ENCODE measurements at regions not wholly inside any gene's neighbourhood (a gene's known extent, or its start where the extent isn't known, plus 50 kb on each side); places are given as distances from the start of the nearest gene placed in this dataset.

DNA sequence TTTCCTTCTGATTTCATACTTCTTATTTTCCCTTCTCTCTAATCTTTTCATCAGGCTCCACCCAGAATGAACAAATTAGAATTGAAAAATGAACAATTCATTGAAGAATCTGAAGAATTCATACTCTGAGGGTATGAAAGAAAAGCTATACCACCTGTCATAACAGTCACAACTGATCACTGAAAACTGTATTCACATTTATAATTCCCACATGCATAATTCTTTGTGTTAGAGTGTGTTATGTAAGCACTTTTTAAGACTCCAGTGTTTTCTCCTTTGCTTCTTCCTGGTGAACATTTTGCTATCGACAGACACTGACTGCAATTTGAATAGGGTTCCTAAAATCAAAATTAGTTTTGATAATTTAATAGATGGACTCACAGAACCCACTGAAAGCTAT, 271.2 kb downstream of the SLC16A7 start:
- no peak overlapping the region for H4K5ac ChIP-seq (ENCODE audit: insufficient read length, low read depth, low read length)
- no peak overlapping the region for H3K18ac ChIP-seq (ENCODE audit: extremely low read depth, low read length)
- no peaks in the 10 kb centered on the region for H3K23me2 ChIP-seq (ENCODE audit: low read depth, low read length)
- H4K91ac ChIP-seq (replicated peaks; ENCODE audit: insufficient read length, low read length), result no peak overlapping the region
- DNase-seq (ENCODE audit: low read depth in 1 of 2, low spot score in 2 of 2) (no peak), FAIRE-seq (no peak)
- H3K23ac ChIP-seq (ENCODE audit: insufficient read length), result no peak overlapping the region
- WGBS, 2 experiments (ENCODE audit: extremely low coverage in 1 of 2, insufficient coverage in 1 of 2, insufficient read length in 1 of 2, insufficient replicate concordance in 2 of 2, low coverage in 1 of 2, low lambda C conversion rate in 2 of 2, missing lambda C conversion rate in 1 of 2), result 100% methylated on average over 1 of the region's 1 CpG; no CpG with 5 or more reads in 1 of the 2 experiments
- H2BK5ac ChIP-seq (ENCODE audit: low read depth, low read length), result no peak overlapping the region
- H3K9ac ChIP-seq (replicated peaks in 1 of 4; ENCODE audit: extremely low read depth in 1 of 4, low read depth in 3 of 4, low read length in 3 of 4), result no peak overlapping the region
- no peak overlapping the region for H2AFZ ChIP-seq (ENCODE audit: low read length)
- H4K8ac ChIP-seq (ENCODE audit: extremely low read depth, insufficient read depth, low read length), result no peak overlapping the region
- H3K4me1 ChIP-seq (replicated peaks in 1 of 4; ENCODE audit: control insufficient read depth in 3 of 4, insufficient read depth in 4 of 4, low read length in 3 of 4), result no peaks in the 10 kb centered on the region; a peak in 1 of 7 replicates
- no peak overlapping the region for H2BK120ac ChIP-seq (replicated peaks; ENCODE audit: low read depth, low read length)
- H3K27me3 ChIP-seq (replicated peaks in 1 of 4; ENCODE audit: control insufficient read depth in 3 of 4, extremely low read depth in 1 of 4, insufficient read depth in 3 of 4, low read length in 3 of 4), result no peaks in the 10 kb centered on the region
- no peaks in the 10 kb centered on the region for H3K79me1 ChIP-seq (ENCODE audit: low read depth, low read length)
- H4K20me1 ChIP-seq (replicated peaks in 1 of 2; ENCODE audit: control insufficient read depth in 1 of 2, insufficient read depth in 2 of 2, low read length in 2 of 2), result no peaks in the 10 kb centered on the region
- TF ChIP-seq EP300 (IDR thresholded peaks at IDR 0.05; ENCODE audit: borderline replicate concordance in 1 of 2, low read depth in 2 of 2, low read length in 2 of 2), result no peak
- TF ChIP-seq BRCA1 (IDR thresholded peaks at IDR 0.05; ENCODE audit: low read depth, low read length), result no peak
- TF ChIP-seq SIN3A (conservative IDR thresholded peaks at IDR 0.05 in 1 of 2, IDR thresholded peaks at IDR 0.05 in 1 of 2; ENCODE audit: low read depth in 1 of 2, low read length in 2 of 2), result no peak
- H3K4ac ChIP-seq (replicated peaks; ENCODE audit: insufficient read length, low read depth, low read length), result no peak overlapping the region
- CTCF ChIA-PET (ENCODE audit: partially characterized antibody), result no interaction called here
- no peak overlapping the region for H3K56ac ChIP-seq (replicated peaks; ENCODE audit: insufficient read length, low read depth, low read length)
- H3K27ac ChIP-seq (ENCODE audit: low read depth, low read length), result no peak overlapping the region
- H2BK15ac ChIP-seq (ENCODE audit: low read length), result no peak overlapping the region
- no peak overlapping the region for H2BK20ac ChIP-seq (ENCODE audit: low read length)
- H2AK5ac ChIP-seq (ENCODE audit: low read depth, low read length), result no peak overlapping the region
- POLR2A ChIA-PET (ENCODE audit: partially characterized antibody), result no interaction called here
- no peak overlapping the region for H3K4me3 ChIP-seq (ENCODE audit: extremely low read depth in 1 of 4, insufficient read depth in 2 of 4, low read depth in 3 of 4, low read length in 4 of 4)
- no peak overlapping the region for H2BK12ac ChIP-seq (ENCODE audit: low read depth, low read length)
- no peak overlapping the region for H3K4me2 ChIP-seq (ENCODE audit: insufficient read depth in 1 of 2, low read depth in 2 of 2, low read length in 2 of 2)
- H3K79me2 ChIP-seq (ENCODE audit: control insufficient read depth in 1 of 2, insufficient read depth in 2 of 2, low read length in 2 of 2), result no peaks in the 10 kb centered on the region
- no peak overlapping the region for H3K14ac ChIP-seq (ENCODE audit: insufficient read length)
- H3K36me3 ChIP-seq (ENCODE audit: control insufficient read depth in 2 of 4, insufficient read depth in 4 of 4, low read length in 3 of 4), result no peaks in the 10 kb centered on the region
- no peaks in the 10 kb centered on the region for H3K9me3 ChIP-seq (ENCODE audit: insufficient read depth in 2 of 2, low read depth in 1 of 2, low read length in 1 of 2)
